ENCODE measurements at regions not wholly inside any gene's neighbourhood (a gene's known extent, or its start where the extent isn't known, plus 50 kb on each side); places are given as distances from the start of the nearest gene placed in this dataset.

- H3K4me1 Mint-ChIP-seq (ENCODE audit: low read depth) = no peaks in the 10 kb centered on the region
- CTCF ChIA-PET = no interaction called here
- Histone ChIP-seq H3K27me3 (ENCODE audit: control insufficient read depth in 1 of 2, insufficient read depth in 2 of 2, low read length in 2 of 2) (no peaks in the 10 kb centered on the region), H3K27ac (ENCODE audit: low read depth in 1 of 2, low read length in 2 of 2) (no peak overlapping the region), H3K4me3 (ENCODE audit: low read length) (no peak overlapping the region), H3K4me1 (ENCODE audit: insufficient read depth, low read length) (no peaks in the 10 kb centered on the region), H3K36me3 (ENCODE audit: insufficient read depth, low read length) (no peaks in the 10 kb centered on the region), H3K9me3 (ENCODE audit: control insufficient read depth in 1 of 2, insufficient read depth in 1 of 2, low read length in 2 of 2) (no peaks in the 10 kb centered on the region)
- no peak for TF ChIP-seq CTCF (IDR thresholded peaks at IDR 0.05)
- H3K4me3 Mint-ChIP-seq = no peak overlapping the region
- no peaks in the 10 kb centered on the region for H3K27me3 Mint-ChIP-seq
- H3K36me3 Mint-ChIP-seq (ENCODE audit: low read depth) = no peaks in the 10 kb centered on the region
- H3K9me3 Mint-ChIP-seq = no peaks in the 10 kb centered on the region
- DNase-seq = no peak
- intact Hi-C loops (cut with DNase I, micrococcal nuclease) = no loop called here
- H3K27ac Mint-ChIP-seq = no peak overlapping the region
- ATAC-seq (ENCODE audit: poor library complexity) = no peak
- POLR2A ChIA-PET = no interaction called here
Measured at GRCh38 chr15:87577336-87577735, 679.2 kb downstream of the NTRK3 start.

- H3K9me3 Mint-ChIP-seq = no peaks in the 10 kb centered on the region
- H3K4me3 ChIP-seq (ENCODE audit: low read length) = no peak overlapping the region
- CTCF ChIA-PET = no interaction called here
Measured at GRCh38 chr15:87576486-87577176, 679.9 kb downstream of the NTRK3 start.

GRCh38 chr15:87575896-87576473 is 680.6 kb downstream of the NTRK3 start:
- Histone ChIP-seq H3K4me1 (ENCODE audit: insufficient read depth, low read length) (no peaks in the 10 kb centered on the region), H3K9me3 (ENCODE audit: control insufficient read depth in 1 of 2, insufficient read depth in 1 of 2, low read length in 2 of 2) (no peaks in the 10 kb centered on the region), H3K36me3 (ENCODE audit: insufficient read depth, low read length) (no peaks in the 10 kb centered on the region), H3K27me3 (ENCODE audit: control insufficient read depth in 1 of 2, insufficient read depth in 2 of 2, low read length in 2 of 2) (no peaks in the 10 kb centered on the region), H3K27ac (ENCODE audit: low read depth in 1 of 2, low read length in 2 of 2) (no peak overlapping the region), H3K4me3 (ENCODE audit: low read length) (no peak overlapping the region)
- Mint-ChIP-seq H3K36me3 (ENCODE audit: low read depth) (no peaks in the 10 kb centered on the region), H3K4me3 (no peak overlapping the region), H3K27ac (no peak overlapping the region), H3K9me3 (no peaks in the 10 kb centered on the region), H3K4me1 (ENCODE audit: low read depth) (no peaks in the 10 kb centered on the region), H3K27me3 (no peaks in the 10 kb centered on the region)
- ATAC-seq (ENCODE audit: poor library complexity) (no peak), DNase-seq (no peak)
- TF ChIP-seq CTCF (IDR thresholded peaks at IDR 0.05) = no peak
- ChIA-PET CTCF (no interaction called here), POLR2A (no interaction called here)
- intact Hi-C loops (cut with DNase I, micrococcal nuclease) = no loop called here

More at GRCh38 chr15:87576486-87577176, 679.9 kb downstream of the NTRK3 start:
- ATAC-seq (ENCODE audit: poor library complexity) (no peak), DNase-seq (no peak)
- Mint-ChIP-seq H3K27ac (no peak overlapping the region), H3K4me1 (ENCODE audit: low read depth) (no peaks in the 10 kb centered on the region), H3K4me3 (no peak overlapping the region), H3K27me3 (no peaks in the 10 kb centered on the region), H3K36me3 (ENCODE audit: low read depth) (no peaks in the 10 kb centered on the region)
- Histone ChIP-seq H3K27ac (ENCODE audit: low read depth in 1 of 2, low read length in 2 of 2) (no peak overlapping the region), H3K27me3 (ENCODE audit: control insufficient read depth in 1 of 2, insufficient read depth in 2 of 2, low read length in 2 of 2) (no peaks in the 10 kb centered on the region), H3K4me1 (ENCODE audit: insufficient read depth, low read length) (no peaks in the 10 kb centered on the region), H3K9me3 (ENCODE audit: control insufficient read depth in 1 of 2, insufficient read depth in 1 of 2, low read length in 2 of 2) (no peaks in the 10 kb centered on the region), H3K36me3 (ENCODE audit: insufficient read depth, low read length) (no peaks in the 10 kb centered on the region)
- intact Hi-C loops (cut with DNase I, micrococcal nuclease) = no loop called here
- TF ChIP-seq CTCF (IDR thresholded peaks at IDR 0.05) = no peak
- POLR2A ChIA-PET = no interaction called here

Data from CD4-positive, alpha-beta T cell (primary cell).